Keratinocyte (primary cell): ENCODE measurements at regions not wholly inside any gene's neighbourhood (a gene's known extent, or its start where the extent isn't known, plus 50 kb on each side); places are given as distances from the start of the nearest gene placed in this dataset.

Experiments used
- DNase-seq: peaks from one replicate; pipeline ENCODE4 v3.0.0-alpha.2; 2011; ENCODE audit warnings: low read depth, missing footprints, low spot score
- FAIRE-seq: peaks from 2 replicates; lab custom pipeline; 2011; peaks lifted over from hg19 to GRCh38; lab: Jason Lieb, UNC
- H2AFZ ChIP-seq: 2 replicates; pipeline ENCODE4 v1.6.0; 2012; ENCODE audit warnings: low read length, control low read depth, inconsistent platforms; ENCODE audit not compliant: control insufficient read depth
- H3K27ac ChIP-seq: 2 replicates; pipeline ENCODE4 v1.5.1; 2011; ENCODE audit warnings: low read length; ENCODE audit not compliant: control insufficient read depth, insufficient read depth
- H3K27me3 ChIP-seq: 3 replicates; pipeline ENCODE4 v1.6.0; 2011; ENCODE audit warnings: low read length; ENCODE audit not compliant: control insufficient read depth, insufficient read depth; ENCODE audit errors: extremely low read depth
- H3K36me3 ChIP-seq, 2 experiments: 2 replicates in 1 of 2; 3 replicates in 1 of 2; pipeline ENCODE4 v1.5.1; 2011; ENCODE audit warnings: low read length in 2 of 2, mild to moderate bottlenecking in 1 of 2; ENCODE audit not compliant: control insufficient read depth in 2 of 2, insufficient read depth in 2 of 2; ENCODE audit errors: extremely low read depth in 1 of 2
- H3K4me1 ChIP-seq: 3 replicates; pipeline ENCODE4 v1.5.1; 2011; ENCODE audit warnings: low read length; ENCODE audit not compliant: control insufficient read depth, insufficient read depth; ENCODE audit errors: extremely low read depth
- H3K4me2 ChIP-seq: 3 replicates; pipeline ENCODE4 v1.6.0; 2011; ENCODE audit warnings: low read depth, low read length; ENCODE audit not compliant: control insufficient read depth, insufficient read depth; ENCODE audit errors: extremely low read depth
- H3K4me3 ChIP-seq, 3 experiments: fragments of 200-600 bp in 1 of 3; sonication (generic) in 1 of 3; 2 replicates in 2 of 3; 3 replicates in 1 of 3; pipeline ENCODE4 v1.5.1; 2011 to 2016; ENCODE audit warnings: low read length in 3 of 3, mild to moderate bottlenecking in 3 of 3, control low read depth in 2 of 3, inconsistent platforms in 1 of 3, low read depth in 1 of 3, mixed read lengths in 1 of 3, mixed run types in 1 of 3, moderate library complexity in 1 of 3; ENCODE audit not compliant: control insufficient read depth in 2 of 3, insufficient read depth in 2 of 3; ENCODE audit errors: extremely low read depth in 1 of 3
- H3K79me2 ChIP-seq: 2 replicates; pipeline ENCODE4 v1.6.0; 2012; ENCODE audit warnings: low read length; ENCODE audit not compliant: control insufficient read depth, insufficient read depth
- H3K9ac ChIP-seq: 3 replicates; pipeline ENCODE4 v1.6.0; 2011; ENCODE audit warnings: low read length; ENCODE audit not compliant: control insufficient read depth, insufficient read depth; ENCODE audit errors: extremely low read depth
- H3K9me1 ChIP-seq: 3 replicates; pipeline ENCODE4 v1.6.0; 2011; ENCODE audit warnings: low read length; ENCODE audit not compliant: control insufficient read depth, insufficient read depth; ENCODE audit errors: extremely low read depth
- H3K9me3 ChIP-seq: 2 replicates; pipeline ENCODE4 v1.5.1; 2012; ENCODE audit warnings: low read depth, low read length; ENCODE audit not compliant: control insufficient read depth
- H4K20me1 ChIP-seq: 3 replicates; pipeline ENCODE4 v1.6.0; 2011; ENCODE audit warnings: low read length; ENCODE audit not compliant: control insufficient read depth, insufficient read depth; ENCODE audit errors: extremely low read depth
- EZH2 ChIP-seq: IDR thresholded peaks from one replicate; pipeline ENCODE4 v1.6.1; 2012; ENCODE audit warnings: inconsistent platforms, mild to moderate bottlenecking, low read length, moderate library complexity
- dilution Hi-C: fragments of 300-500 bp; cut with MboI; formaldehyde crosslinking; loops from one replicate; pipeline ENCODE4 v1.7.0; 2020; ENCODE audit warnings: low sequenced_read_pairs; ENCODE audit not compliant: extremely low pct_ligation_motif_present
- TF ChIP-seq, protein P1 (sequence below), 3 experiments: IDR thresholded peaks in 1 of 3; conservative IDR thresholded peaks in 1 of 3; optimal IDR thresholded peaks in 1 of 3; 2 replicates in 2 of 3; 3 replicates in 1 of 3; pipeline versions ENCODE3 to v1.5.1; 2011; ENCODE audit warnings: low read length in 3 of 3, mild to moderate bottlenecking in 3 of 3, moderate library complexity in 2 of 3, control low read depth in 1 of 3, inconsistent platforms in 1 of 3; ENCODE audit not compliant: insufficient read depth in 2 of 3; ENCODE audit errors: extremely low read depth in 1 of 3

DNA sequence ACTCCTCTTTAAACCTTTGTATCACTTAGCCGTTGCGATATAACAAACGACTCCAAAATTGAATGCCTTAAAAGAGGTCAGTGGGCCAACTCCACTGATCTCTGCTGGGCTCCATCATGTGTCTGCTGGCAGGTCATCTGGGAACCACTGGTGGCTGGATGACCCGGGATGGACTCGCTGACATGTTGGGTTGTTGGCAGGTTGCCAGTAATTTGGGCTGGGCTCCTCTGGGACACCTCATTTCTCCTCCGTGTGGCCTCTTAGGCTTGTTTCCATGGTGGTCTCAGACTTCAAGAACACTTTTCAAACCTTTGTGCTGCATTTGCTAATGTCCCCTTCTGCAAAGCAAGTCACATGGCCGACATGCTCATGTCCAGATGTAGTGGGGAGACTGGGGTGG is 139.3 kb upstream of the POU3F1 start:
- dilution Hi-C loops, result no loop called here

DNA sequence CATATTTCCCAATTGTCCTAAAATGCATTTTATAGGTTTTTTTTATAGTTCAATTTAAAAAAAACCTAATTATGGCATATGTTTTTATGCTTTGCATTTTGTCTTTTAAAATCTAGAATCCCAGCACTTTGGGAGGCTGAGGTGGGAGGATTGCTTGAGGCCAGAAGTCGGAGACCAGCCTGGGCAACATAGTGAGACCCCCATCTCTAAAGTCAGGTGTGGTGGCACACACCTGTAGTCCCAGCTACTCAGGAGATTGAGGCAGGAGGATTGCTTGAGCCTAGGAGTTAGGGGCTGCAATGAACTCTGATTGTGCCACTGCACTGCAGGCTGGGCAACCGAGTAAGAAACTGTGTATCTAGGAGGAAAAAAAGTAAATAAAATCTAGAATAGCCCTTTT is 137.2 kb upstream of the POU3F1 start:
- Histone ChIP-seq H3K36me3 (no peaks in the 10 kb centered on the region), H3K27ac (no peak overlapping the region), H3K9me3 (no peaks in the 10 kb centered on the region), H3K4me1 (no peaks in the 10 kb centered on the region), H2AFZ (no peak overlapping the region), H3K4me3 (no peak overlapping the region), H3K27me3 (no peaks in the 10 kb centered on the region), H3K9me1 (no peaks in the 10 kb centered on the region), H3K9ac (no peak overlapping the region), H4K20me1 (no peaks in the 10 kb centered on the region), H3K79me2 (no peaks in the 10 kb centered on the region), H3K4me2 (no peak overlapping the region)
- FAIRE-seq (no peak), DNase-seq (no peak)
- dilution Hi-C loops, result no loop called here
- TF ChIP-seq EZH2, result no peak
- TF ChIP-seq, protein P1, sequence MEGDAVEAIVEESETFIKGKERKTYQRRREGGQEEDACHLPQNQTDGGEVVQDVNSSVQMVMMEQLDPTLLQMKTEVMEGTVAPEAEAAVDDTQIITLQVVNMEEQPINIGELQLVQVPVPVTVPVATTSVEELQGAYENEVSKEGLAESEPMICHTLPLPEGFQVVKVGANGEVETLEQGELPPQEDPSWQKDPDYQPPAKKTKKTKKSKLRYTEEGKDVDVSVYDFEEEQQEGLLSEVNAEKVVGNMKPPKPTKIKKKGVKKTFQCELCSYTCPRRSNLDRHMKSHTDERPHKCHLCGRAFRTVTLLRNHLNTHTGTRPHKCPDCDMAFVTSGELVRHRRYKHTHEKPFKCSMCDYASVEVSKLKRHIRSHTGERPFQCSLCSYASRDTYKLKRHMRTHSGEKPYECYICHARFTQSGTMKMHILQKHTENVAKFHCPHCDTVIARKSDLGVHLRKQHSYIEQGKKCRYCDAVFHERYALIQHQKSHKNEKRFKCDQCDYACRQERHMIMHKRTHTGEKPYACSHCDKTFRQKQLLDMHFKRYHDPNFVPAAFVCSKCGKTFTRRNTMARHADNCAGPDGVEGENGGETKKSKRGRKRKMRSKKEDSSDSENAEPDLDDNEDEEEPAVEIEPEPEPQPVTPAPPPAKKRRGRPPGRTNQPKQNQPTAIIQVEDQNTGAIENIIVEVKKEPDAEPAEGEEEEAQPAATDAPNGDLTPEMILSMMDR (optimal IDR thresholded peaks at IDR 0.05 in 1 of 3, IDR thresholded peaks at IDR 0.05 in 1 of 3, conservative IDR thresholded peaks at IDR 0.05 in 1 of 3; ENCODE audit: extremely low read depth in 1 of 3, insufficient read depth in 2 of 3, low read length in 3 of 3), result no peak

More for the DNA sequence above, 139.3 kb upstream of the POU3F1 start:
- Histone ChIP-seq H3K36me3 (no peaks in the 10 kb centered on the region), H3K27me3 (no peaks in the 10 kb centered on the region), H3K9ac (no peak overlapping the region), H3K4me2 (no peak overlapping the region), H3K27ac (no peak overlapping the region), H3K9me3 (no peaks in the 10 kb centered on the region), H3K4me3 (no peak overlapping the region), H3K4me1 (no peaks in the 10 kb centered on the region), H3K79me2 (no peaks in the 10 kb centered on the region), H3K9me1 (no peaks in the 10 kb centered on the region), H2AFZ (no peak overlapping the region), H4K20me1 (no peaks in the 10 kb centered on the region)
- DNase-seq (no peak), FAIRE-seq (no peak)
- TF ChIP-seq, protein P1 (optimal IDR thresholded peaks at IDR 0.05 in 1 of 3, IDR thresholded peaks at IDR 0.05 in 1 of 3, conservative IDR thresholded peaks at IDR 0.05 in 1 of 3; ENCODE audit: extremely low read depth in 1 of 3, insufficient read depth in 2 of 3, low read length in 3 of 3), result no peak
- no peak for TF ChIP-seq EZH2
